CD4-positive, alpha-beta T cell (primary cell): ENCODE measurements at regions not wholly inside any gene's neighbourhood (a gene's known extent, or its start where the extent isn't known, plus 50 kb on each side); places are given as distances from the start of the nearest gene placed in this dataset.
"Not testable (repeated sequence)": the region's sequence is repeated elsewhere in the genome, so short reads cannot be mapped to it uniquely, and the experiment has no call there.

ENCODE experiments used
- ATAC-seq: fragments of 200-7000 bp; cut with Tn5 transposase; one replicate; pipeline ENCODE4 v1.10.0; 2022; ENCODE audit warnings: mild to moderate bottlenecking; ENCODE audit not compliant: poor library complexity
- CTCF ChIA-PET: fragments of 350-600 bp; sonication (Branson Sonifier 250); formaldehyde crosslinking; loops from one replicate; lab custom pipeline; 2021; ENCODE audit warnings: antibody characterized with exemption, inconsistent platforms; lab: Charles Lee
- POLR2A ChIA-PET: fragments of 350-600 bp; sonication (Branson Sonifier 250); formaldehyde crosslinking; loops from one replicate; lab custom pipeline; 2021; ENCODE audit warnings: antibody characterized with exemption, inconsistent platforms; lab: Charles Lee
- DNase-seq, 14 experiments: peaks; one replicate each; pipeline ENCODE4 v3.0.0-alpha.2; 2013 to 2020; ENCODE audit warnings: mixed read lengths in 2 of 14
- H3K27ac ChIP-seq, 2 donors: one replicate each; pipeline versions ENCODE4 v1.5.1 to v1.7.0; 2013; ENCODE audit warnings: low read length in 2 of 2, low read depth in 1 of 2, mild to moderate bottlenecking in 1 of 2
- H3K27me3 ChIP-seq, 2 experiments: 1 replicate in 1 of 2; 2 replicates in 1 of 2; pipeline versions ENCODE4 v1.6.1 to v1.7.0; 2013; ENCODE audit warnings: low read length in 2 of 2, control low read depth in 1 of 2, mild to moderate bottlenecking in 1 of 2, moderate library complexity in 1 of 2; ENCODE audit not compliant: insufficient read depth in 2 of 2, control insufficient read depth in 1 of 2
- H3K36me3 ChIP-seq: one replicate; pipeline ENCODE4 v1.6.1; 2013; ENCODE audit warnings: low read length, control low read depth; ENCODE audit not compliant: insufficient read depth
- H3K4me1 ChIP-seq: one replicate; pipeline ENCODE4 v1.6.1; 2013; ENCODE audit warnings: low read length, control low read depth; ENCODE audit not compliant: insufficient read depth
- H3K4me3 ChIP-seq: one replicate; pipeline ENCODE4 v1.5.1; 2013; ENCODE audit warnings: mild to moderate bottlenecking, low read length, moderate library complexity
- H3K9me3 ChIP-seq, 2 experiments: 1 replicate in 1 of 2; 2 replicates in 1 of 2; pipeline versions ENCODE4 v1.6.1 to v1.7.0; 2013; ENCODE audit warnings: low read length in 2 of 2, mild to moderate bottlenecking in 2 of 2, control low read depth in 1 of 2, moderate library complexity in 1 of 2; ENCODE audit not compliant: control insufficient read depth in 1 of 2, insufficient read depth in 1 of 2
- H3K27ac Mint-ChIP-seq: one replicate; pipeline ENCODE4 v1.8.0; 2020; ENCODE audit warnings: mixed read lengths
- H3K27me3 Mint-ChIP-seq: one replicate; pipeline ENCODE4 v1.8.0; 2021; ENCODE audit warnings: mixed read lengths
- H3K36me3 Mint-ChIP-seq: one replicate; pipeline ENCODE4 v1.8.0; 2021; ENCODE audit warnings: low read depth, mixed read lengths
- H3K4me1 Mint-ChIP-seq: one replicate; pipeline ENCODE4 v1.8.0; 2021; ENCODE audit warnings: low read depth, mixed read lengths
- H3K4me3 Mint-ChIP-seq: one replicate; pipeline ENCODE4 v1.8.0; 2020; ENCODE audit warnings: mild to moderate bottlenecking, mixed read lengths
- H3K9me3 Mint-ChIP-seq: one replicate; pipeline ENCODE4 v1.8.0; 2020; ENCODE audit warnings: mixed read lengths
- CTCF ChIP-seq: fragments of 200-600 bp; IDR thresholded peaks from one replicate; pipeline ENCODE4 v1.8.0; 2022; ENCODE audit warnings: antibody characterized with exemption, mild to moderate bottlenecking
- intact Hi-C, 2 experiments: fragments of 100-400 bp; cut with DNase I in 1 of 2; cut with micrococcal nuclease in 1 of 2; formaldehyde crosslinking; loops; one replicate each; pipeline versions ENCODE4 v1.15.1 to v1.9.0; 2023 to 2025; cut with DNase I, micrococcal nuclease

GRCh38 chr2:21782866-21783265 lies 659.1 kb downstream of the TDRD15 start:
- H3K4me1 ChIP-seq, result no peaks in the 10 kb centered on the region
- intact Hi-C loops, result no loop called here
- POLR2A ChIA-PET, result no interaction called here
- no peak overlapping the region for H3K27ac Mint-ChIP-seq
- H3K36me3 Mint-ChIP-seq, result no peaks in the 10 kb centered on the region
- H3K4me1 Mint-ChIP-seq, result no peaks in the 10 kb centered on the region
- no peak for TF ChIP-seq CTCF
- H3K4me3 Mint-ChIP-seq, result no peak overlapping the region
- H3K4me3 ChIP-seq, result no peak overlapping the region
- DNase-seq (no peak), ATAC-seq (no peak)
- H3K27me3 Mint-ChIP-seq, result no peaks in the 10 kb centered on the region
- CTCF ChIA-PET, result no interaction called here
- peaks cover 3% of the 10 kb centered on the region for H3K9me3 Mint-ChIP-seq
- no peaks in the 10 kb centered on the region for H3K9me3 ChIP-seq
- no peaks in the 10 kb centered on the region for H3K27me3 ChIP-seq
- no peaks in the 10 kb centered on the region for H3K36me3 ChIP-seq
- H3K27ac ChIP-seq, result no peak overlapping the region

- no peaks in the 10 kb centered on the region for H3K27me3 ChIP-seq
- DNase-seq (no peak), ATAC-seq (no peak)
- no peaks in the 10 kb centered on the region for H3K9me3 ChIP-seq
- H3K27ac ChIP-seq, result no peak overlapping the region
- intact Hi-C loops, result no loop called here
- H3K4me3 ChIP-seq, result no peak overlapping the region
- no peak for TF ChIP-seq CTCF
- POLR2A ChIA-PET, result no interaction called here
- CTCF ChIA-PET, result no interaction called here
- H3K4me1 ChIP-seq, result no peaks in the 10 kb centered on the region
- Mint-ChIP-seq H3K9me3 (peaks cover 11% of the 10 kb centered on the region), H3K36me3 (no peaks in the 10 kb centered on the region), H3K27ac (no peak overlapping the region), H3K4me1 (no peaks in the 10 kb centered on the region), H3K4me3 (no peak overlapping the region), H3K27me3 (no peaks in the 10 kb centered on the region)
- H3K36me3 ChIP-seq, result no peaks in the 10 kb centered on the region
Observed at GRCh38 chr2:21787941-21788340, 664.2 kb downstream of the TDRD15 start.

GRCh38 chr2:21790311-21790710 lies 666.5 kb downstream of the TDRD15 start:
- intact Hi-C loops, H3K4me3 Mint-ChIP-seq, H3K27me3 Mint-ChIP-seq, ATAC-seq, POLR2A ChIA-PET, H3K27ac ChIP-seq, H3K4me3 ChIP-seq, DNase-seq, H3K27ac Mint-ChIP-seq, CTCF ChIA-PET, H3K27me3 ChIP-seq, H3K36me3 ChIP-seq, H3K36me3 Mint-ChIP-seq, H3K9me3 ChIP-seq, H3K4me1 ChIP-seq, H3K4me1 Mint-ChIP-seq: not testable (repeated sequence)
- peaks cover 13% of the 10 kb centered on the region for H3K9me3 Mint-ChIP-seq

GRCh38 chr2:21792571-21792970 lies 668.8 kb downstream of the TDRD15 start:
- Histone ChIP-seq H3K27ac (no peak overlapping the region), H3K9me3 (no peaks in the 10 kb centered on the region)
- no peaks in the 10 kb centered on the region for H3K36me3 Mint-ChIP-seq

More at GRCh38 chr2:21792571-21792970, 668.8 kb downstream of the TDRD15 start:
- ATAC-seq, result no peak
- TF ChIP-seq CTCF, result no peak
- Mint-ChIP-seq H3K4me3 (no peak overlapping the region), H3K9me3 (peaks cover 11% of the 10 kb centered on the region), H3K27me3 (no peaks in the 10 kb centered on the region), H3K27ac (no peak overlapping the region), H3K4me1 (no peaks in the 10 kb centered on the region)
- intact Hi-C loops, result no loop called here
- H3K4me1 ChIP-seq, result no peaks in the 10 kb centered on the region
- POLR2A ChIA-PET, result no interaction called here
- H3K4me3 ChIP-seq, result no peak overlapping the region
- no peaks in the 10 kb centered on the region for H3K27me3 ChIP-seq
- DNase-seq, result no peak
- CTCF ChIA-PET, result no interaction called here
- no peaks in the 10 kb centered on the region for H3K36me3 ChIP-seq
